Inflammatory macrophage treated with lipopolysaccharide for 1 hour (primary cell): ENCODE measurements at regions not wholly inside any gene's neighbourhood (a gene's known extent, or its start where the extent isn't known, plus 50 kb on each side); places are given as distances from the start of the nearest gene placed in this dataset.
"Not testable (repeated sequence)": the region's sequence is repeated elsewhere in the genome, so short reads cannot be mapped to it uniquely, and the experiment has no call there.

ENCODE experiments used
- DNase-seq, 2 donors: peaks; one replicate each; pipeline ENCODE4 v3.0.0-alpha.2; 2020 to 2022

GRCh38 chr4:96455045-96455720 lies 615.3 kb downstream of the PDHA2 start:
- no peak for DNase-seq

GRCh38 chr4:96458031-96458430 lies 618.1 kb downstream of the PDHA2 start:
- not testable (repeated sequence) for DNase-seq

GRCh38 chr4:96459105-96459504 lies 619.2 kb downstream of the PDHA2 start:
- DNase-seq = no peak

DNA sequence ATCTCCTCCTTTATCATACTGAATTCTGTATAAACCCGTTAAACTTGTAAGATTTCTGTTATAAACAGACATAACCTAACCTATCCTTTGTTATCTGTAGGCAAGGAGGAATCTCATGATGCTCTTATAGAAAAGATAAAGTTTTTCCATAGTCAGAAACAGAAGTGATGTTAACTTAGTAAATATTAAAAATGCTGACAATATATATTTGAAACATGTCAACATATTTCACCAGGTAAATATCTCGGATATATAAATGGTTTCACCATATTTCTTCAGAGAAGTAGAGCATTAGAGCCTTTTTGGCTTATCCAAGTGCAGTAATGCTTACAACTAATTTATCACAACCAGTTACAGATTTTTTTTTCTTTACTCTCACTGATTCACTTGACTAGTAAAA lies 625.9 kb downstream of the PDHA2 start:
- DNase-seq = no peak

DNA sequence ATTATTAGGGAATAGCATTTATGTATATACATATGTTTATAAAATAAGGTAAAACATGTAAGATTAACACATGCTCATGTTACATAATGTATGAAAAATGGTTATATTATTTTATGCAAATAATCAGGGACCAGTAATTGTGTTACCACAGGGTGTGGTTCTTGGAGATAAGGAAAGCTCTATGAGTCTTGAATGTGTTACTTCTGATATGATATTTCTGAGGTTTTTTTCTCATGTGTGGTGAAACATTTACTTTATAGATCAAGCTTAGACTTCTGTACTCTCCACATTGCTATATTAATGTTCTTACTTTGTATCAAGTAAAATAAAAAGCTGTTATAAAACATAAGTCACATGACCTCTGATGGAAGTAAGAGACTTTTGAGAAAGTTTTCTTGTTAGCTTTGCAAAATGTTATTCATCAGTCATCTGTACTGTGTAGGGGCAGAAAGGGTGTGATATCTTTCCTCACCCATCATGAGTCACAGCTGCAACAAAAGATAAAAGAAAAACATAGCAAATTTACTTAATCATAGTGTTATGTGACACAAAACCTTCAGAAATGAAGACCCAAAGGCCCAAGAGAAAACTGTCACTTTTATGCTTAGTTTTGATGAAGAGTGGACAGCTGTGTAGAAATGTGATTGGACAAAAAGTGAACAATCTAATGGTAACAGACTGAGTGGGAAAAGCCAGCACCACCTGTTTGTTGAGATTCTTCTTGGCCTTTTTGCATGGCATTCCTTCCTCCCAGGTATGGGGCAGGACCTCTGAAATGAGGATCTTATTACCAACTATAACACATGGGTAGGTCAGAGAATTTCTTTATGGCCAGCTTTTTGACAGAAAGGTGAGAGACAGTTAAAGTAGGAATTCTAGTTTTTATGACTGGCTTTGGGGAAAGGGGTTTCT lies 632.3 kb downstream of the PDHA2 start:
- no peak for DNase-seq

- no peak for DNase-seq
Measured at GRCh38 chr4:96473246-96473645, 633.4 kb downstream of the PDHA2 start.

DNA sequence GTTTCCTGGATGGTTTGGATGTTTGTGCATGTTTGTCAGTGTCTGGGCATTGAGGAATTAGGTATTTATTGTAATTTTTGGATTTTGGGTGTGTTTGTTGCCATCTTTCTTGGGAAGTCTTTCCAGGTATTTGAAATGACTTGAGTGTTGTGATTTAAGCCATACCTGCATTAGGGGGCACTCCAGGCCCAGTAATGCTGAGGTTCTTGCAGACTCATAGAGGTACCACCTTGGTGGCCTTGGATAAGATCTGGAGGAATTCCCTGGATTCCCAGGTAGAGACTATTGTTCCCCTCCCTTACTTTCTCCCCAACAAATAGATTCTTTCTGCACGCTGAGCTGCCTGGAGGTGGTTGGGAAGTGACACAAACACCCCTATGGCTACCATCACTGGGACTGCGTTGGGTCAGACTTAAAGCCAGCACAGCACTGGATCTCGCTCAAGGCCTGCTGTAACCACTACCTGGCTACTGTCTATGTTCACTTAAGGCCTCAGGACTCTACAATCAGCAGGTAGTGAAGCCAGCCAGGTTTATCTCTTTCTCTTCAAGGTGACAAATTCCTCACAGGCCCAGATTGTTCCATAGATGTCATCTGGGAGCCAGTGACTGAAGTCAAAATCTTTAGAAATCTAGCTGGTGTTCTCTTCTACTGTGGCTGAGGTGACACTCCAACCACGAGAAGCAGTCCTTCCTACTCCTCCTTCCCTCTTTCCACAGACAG lies 643.6 kb downstream of the PDHA2 start:
- DNase-seq = no peak

- no peak for DNase-seq
Measured at GRCh38 chr4:96486563-96486962, 646.7 kb downstream of the PDHA2 start.

- DNase-seq = no peak
Measured at GRCh38 chr4:96497621-96498020, 657.7 kb downstream of the PDHA2 start.

- no peak for DNase-seq
Measured at GRCh38 chr4:96504386-96504785, 664.5 kb downstream of the PDHA2 start.

- DNase-seq = no peak
Measured at GRCh38 chr4:96509039-96509741, 669.3 kb downstream of the PDHA2 start.

DNA sequence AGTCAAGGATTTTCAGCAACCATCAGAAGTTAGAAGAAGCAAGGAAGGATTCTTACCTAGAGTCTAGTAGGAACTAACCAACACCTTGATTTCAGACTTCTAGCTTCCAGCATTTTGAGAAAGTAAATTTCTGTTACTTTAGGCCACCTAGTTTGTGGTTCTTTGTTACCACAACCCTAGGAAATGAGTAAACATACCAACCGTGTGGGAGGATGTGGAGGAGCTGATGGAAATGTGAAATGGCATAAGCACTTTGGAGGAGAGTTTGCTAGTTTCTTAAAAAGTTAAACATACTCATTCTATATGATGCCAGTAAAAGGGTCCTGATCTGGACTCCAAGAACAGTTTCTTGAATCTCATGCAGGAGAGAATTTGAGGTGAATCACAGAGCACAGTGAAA lies 679.4 kb downstream of the PDHA2 start:
- no peak for DNase-seq

GRCh38 chr4:96521046-96521536 lies 681.2 kb downstream of the PDHA2 start:
- no peak for DNase-seq

DNA sequence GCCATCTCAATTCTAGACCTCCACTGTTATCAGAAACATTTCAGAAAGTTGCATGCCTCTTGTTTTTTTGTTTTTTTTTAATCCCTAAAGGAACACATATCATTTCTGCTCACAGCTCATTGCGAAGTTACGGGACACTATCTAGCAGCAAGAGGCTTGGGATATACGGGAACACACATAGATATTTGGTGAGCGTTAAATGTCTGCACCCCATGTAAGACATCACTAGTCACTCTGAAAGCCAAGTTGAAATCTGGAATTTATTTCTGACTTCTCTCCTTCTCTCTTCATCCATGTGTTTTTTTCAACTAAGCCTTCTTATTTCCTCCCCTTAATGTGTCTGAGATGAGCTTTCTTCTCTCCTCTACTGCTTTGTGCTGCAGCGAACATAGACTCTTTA lies 683.7 kb downstream of the PDHA2 start:
- DNase-seq = no peak

- DNase-seq = no peak
Measured at GRCh38 chr4:96524311-96524875, 684.5 kb downstream of the PDHA2 start.

GRCh38 chr4:96525898-96526297 lies 686.0 kb downstream of the PDHA2 start:
- no peak for DNase-seq

DNA sequence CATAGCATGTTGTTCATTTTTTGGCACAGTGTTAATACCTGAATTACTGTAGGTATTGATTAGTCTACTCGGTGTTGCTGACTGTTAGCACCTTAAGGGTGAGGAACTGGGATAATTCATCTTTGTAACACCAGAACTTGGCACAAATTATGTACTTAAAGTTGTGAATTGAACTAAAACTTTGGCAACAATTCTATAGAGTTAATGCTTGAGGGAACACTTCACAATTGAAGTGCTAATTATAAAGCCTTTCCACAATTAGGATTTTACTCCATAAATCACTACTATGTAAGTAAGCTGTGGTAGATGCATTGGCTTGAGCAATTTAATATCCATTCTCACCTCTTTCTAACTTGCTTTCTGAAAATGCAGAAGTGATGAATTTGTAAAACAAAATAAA lies 686.7 kb downstream of the PDHA2 start:
- no peak for DNase-seq

DNA sequence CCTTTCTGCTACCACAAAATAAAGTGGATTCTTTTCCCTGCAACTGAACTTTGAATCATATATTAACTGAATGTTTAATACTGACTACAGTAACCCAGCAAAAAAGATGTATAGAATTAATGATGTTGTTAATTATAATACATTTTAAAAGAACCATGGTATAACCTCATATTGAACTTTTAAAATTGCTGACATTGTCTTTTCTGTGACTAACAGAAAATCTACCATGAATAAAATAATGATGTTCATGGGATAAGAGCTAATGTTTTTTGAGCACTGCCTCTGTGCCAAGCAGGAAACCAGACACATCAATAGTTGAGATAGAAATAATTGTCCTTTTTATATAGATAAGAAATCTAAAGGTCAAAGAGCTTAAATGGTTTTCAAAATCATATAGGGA lies 691.9 kb downstream of the PDHA2 start:
- DNase-seq = no peak

- DNase-seq = no peak
Measured at GRCh38 chr4:96543346-96543745, 703.5 kb downstream of the PDHA2 start.

GRCh38 chr4:96558466-96558865 lies 718.6 kb downstream of the PDHA2 start:
- DNase-seq = no peak

- DNase-seq = no peak
Measured at GRCh38 chr4:96566755-96567154, 726.9 kb downstream of the PDHA2 start.

GRCh38 chr4:96585304-96585703 lies 745.4 kb downstream of the PDHA2 start:
- DNase-seq = no peak
